ENCODE measurements at regions not wholly inside any gene's neighbourhood (a gene's known extent, or its start where the extent isn't known, plus 50 kb on each side); places are given as distances from the start of the nearest gene placed in this dataset.

DNA sequence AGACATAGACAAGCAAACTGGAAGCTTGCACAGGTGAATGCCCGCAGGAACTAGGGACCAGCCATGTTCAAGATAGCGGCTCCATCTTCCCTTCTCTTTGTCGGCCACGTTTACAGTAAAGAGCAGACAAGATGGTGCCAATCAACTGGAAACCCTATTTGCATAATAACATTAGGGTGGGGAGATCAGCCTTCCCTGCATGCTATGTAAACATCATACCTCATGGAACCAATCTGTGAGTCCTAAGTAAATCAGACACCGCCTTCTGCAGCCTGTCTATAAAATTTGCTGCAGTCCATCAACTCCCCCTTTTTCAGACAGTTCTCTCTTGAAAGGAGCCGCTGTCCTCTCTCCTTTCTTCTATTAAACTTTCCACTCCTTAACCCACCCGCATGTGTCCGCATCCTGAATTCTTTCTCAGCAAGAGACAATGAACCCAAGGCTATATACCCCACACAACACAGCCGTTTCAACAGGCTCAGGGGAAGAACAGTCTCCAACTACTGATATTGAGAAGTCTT is 384.4 kb downstream of the EIPR1 start:
- no peak for TF ChIP-seq CTCF (IDR thresholded peaks at IDR 0.05; ENCODE audit: extremely low read depth, missing control alignments)

GRCh38 chr2:2992634-2993033 is 385.0 kb downstream of the EIPR1 start:
- DNase-seq (ENCODE audit: low spot score) = no peak
- TF ChIP-seq CTCF (IDR thresholded peaks at IDR 0.05; ENCODE audit: extremely low read depth, missing control alignments) = no peak

More for the DNA sequence above, 384.4 kb downstream of the EIPR1 start:
- no peak for DNase-seq (ENCODE audit: low spot score)

DNA sequence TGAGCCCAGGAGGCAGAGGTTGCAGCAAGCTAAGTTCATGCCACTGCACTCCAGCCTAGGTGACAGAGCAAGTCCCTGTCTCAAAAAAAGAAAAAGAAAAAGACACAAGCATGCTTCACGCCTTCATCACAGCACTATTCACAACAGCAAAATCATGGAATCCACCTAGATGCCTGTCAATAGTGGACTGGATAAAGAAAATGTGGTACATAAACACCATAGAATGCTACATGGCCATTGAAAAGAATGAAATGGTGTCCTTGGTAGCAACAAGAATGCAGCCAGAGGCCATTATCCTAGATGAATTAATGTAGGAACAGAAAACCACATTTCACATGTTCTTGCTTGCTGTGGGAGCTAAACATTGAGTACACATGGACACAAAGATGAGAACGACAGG is 392.6 kb downstream of the EIPR1 start:
- TF ChIP-seq CTCF (IDR thresholded peaks at IDR 0.05; ENCODE audit: extremely low read depth, missing control alignments) = no peak
- DNase-seq (ENCODE audit: low spot score) = no peak

- no peak for DNase-seq (ENCODE audit: low spot score)
- TF ChIP-seq CTCF (IDR thresholded peaks at IDR 0.05; ENCODE audit: extremely low read depth, missing control alignments) = no peak
Measured at GRCh38 chr2:2981000-2981399, 396.6 kb downstream of the EIPR1 start.

GRCh38 chr2:2974982-2975381 is 402.6 kb downstream of the EIPR1 start:
- TF ChIP-seq CTCF (IDR thresholded peaks at IDR 0.05; ENCODE audit: extremely low read depth, missing control alignments) = no peak

GRCh38 chr2:2960441-2961133 is 417.0 kb downstream of the EIPR1 start:
- TF ChIP-seq CTCF (IDR thresholded peaks at IDR 0.05; ENCODE audit: extremely low read depth, missing control alignments) = no peak
- DNase-seq (ENCODE audit: low spot score) = no peak

More at GRCh38 chr2:2974982-2975381, 402.6 kb downstream of the EIPR1 start:
- DNase-seq (ENCODE audit: low spot score) = no peak

DNA sequence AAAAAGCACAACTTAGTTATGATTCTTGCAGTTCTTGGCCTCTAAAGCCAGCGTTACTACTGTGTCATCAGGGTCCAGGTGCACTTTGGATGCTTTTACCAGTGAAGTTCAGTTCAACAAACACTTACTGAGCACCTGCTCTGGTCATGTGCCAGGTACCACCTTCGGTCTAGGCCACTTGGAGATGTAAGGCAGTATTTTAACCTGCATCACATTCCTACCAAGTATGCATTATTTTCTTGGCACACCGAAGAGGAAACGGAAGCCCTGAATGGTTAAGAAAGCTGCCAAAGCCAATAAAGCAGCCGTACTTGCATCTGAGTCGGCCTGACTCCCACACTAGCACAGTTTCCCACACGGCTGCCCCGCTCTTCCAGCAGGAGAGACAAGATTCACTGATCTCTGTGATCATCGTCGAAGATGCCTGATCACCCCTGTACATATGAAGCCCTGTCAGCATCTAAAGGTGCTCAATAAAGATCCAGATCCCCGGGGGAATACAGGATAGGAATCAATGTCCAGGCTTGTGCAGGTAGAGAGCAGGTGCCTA is 427.1 kb downstream of the EIPR1 start:
- no peak for DNase-seq (ENCODE audit: low spot score)
- TF ChIP-seq CTCF (IDR thresholded peaks at IDR 0.05; ENCODE audit: extremely low read depth, missing control alignments) = no peak
